ENCODE measurements at regions not wholly inside any gene's neighbourhood (a gene's known extent, or its start where the extent isn't known, plus 50 kb on each side); places are given as distances from the start of the nearest gene placed in this dataset.
A peak's percentile ranks its signal among the peaks of the same experiment; 100 is the strongest.
"Not testable (repeated sequence)": the region's sequence is repeated elsewhere in the genome, so short reads cannot be mapped to it uniquely, and the experiment has no call there.

DNA sequence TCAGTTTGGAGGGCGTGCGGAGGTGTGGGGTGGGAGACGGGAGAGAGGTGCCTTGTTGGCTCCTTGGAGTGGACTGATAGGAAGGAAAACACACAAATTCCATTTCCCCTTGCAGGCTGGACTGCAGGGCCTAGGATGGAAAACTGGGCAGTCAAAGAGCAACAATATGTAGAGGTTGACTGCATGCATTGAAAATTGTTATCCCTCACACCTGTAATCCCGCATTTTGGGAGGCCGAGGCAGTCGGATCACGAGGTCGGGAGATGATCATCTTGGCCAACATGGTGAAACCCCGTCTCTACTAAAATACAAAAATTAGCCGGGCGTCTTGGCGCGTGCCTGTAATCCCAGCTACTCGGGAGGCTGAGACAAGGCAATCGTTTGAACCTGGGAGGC, 128.2 kb downstream of the PPIAL4G start:
- DNase-seq: no peak

GRCh38 chr1:148354284-148354912, 128.7 kb downstream of the PPIAL4G start:
- no peak for DNase-seq

GRCh38 chr1:148353461-148354283, 129.4 kb downstream of the PPIAL4G start:
- no peak for DNase-seq

DNA sequence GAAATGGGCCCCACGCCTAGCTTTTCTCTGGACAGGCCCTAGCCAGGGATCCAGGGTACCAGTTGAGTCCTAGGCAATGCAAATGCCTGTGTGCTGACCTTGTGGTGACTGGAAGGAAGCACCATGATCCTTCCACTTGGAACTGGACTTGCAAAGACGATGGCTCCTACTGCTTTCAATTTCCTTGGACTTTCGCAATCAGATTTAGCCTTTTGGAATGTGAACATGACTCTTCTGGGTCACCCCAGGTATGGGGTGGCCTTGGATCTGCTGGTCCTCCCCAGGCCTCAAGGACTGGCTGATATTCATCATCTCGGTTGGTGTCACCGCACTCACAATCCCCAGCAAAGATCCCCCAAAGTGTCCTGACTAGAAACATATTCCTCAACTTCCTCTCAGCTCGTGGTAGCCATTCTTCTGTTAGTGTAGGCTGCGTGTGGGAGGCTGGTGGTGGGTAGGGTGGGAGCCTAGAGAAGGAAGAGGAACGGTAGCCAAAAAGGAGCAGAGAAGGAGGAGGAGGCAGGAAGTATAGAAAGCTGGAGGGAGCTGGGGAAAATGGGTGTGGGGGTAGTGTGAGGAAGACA, 130.5 kb downstream of the PPIAL4G start:
- DNase-seq: no peak

GRCh38 chr1:148347781-148348180, 135.3 kb downstream of the PPIAL4G start:
- DNase-seq: no peak

GRCh38 chr1:148345659-148346151, 137.4 kb downstream of the PPIAL4G start:
- peak; percentile 47 for DNase-seq

- not testable (repeated sequence) for DNase-seq
Measured at GRCh38 chr1:148344651-148345050, 138.5 kb downstream of the PPIAL4G start.

DNA sequence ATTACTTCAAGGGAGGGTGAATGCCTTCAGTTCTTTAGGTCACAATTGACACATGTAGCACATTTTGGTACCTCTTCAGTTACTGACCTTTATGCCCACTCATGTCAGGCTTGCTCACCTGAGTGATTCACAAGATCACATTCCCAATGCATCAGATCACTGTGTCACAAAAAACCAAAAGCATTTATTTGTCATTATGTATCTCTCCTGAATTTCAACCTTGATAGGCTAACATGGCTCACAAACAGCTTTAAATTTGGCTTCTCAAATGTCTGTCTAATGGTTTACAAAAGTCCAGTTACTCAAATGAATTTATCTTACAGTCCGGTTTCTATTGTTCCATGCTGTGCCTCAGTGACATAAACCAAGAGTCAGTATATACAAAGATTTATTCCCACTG, 141.4 kb downstream of the PPIAL4G start:
- not testable (repeated sequence) for DNase-seq

- not testable (repeated sequence) for DNase-seq
Measured at GRCh38 chr1:148336121-148336918, 146.8 kb downstream of the PPIAL4G start.

DNA sequence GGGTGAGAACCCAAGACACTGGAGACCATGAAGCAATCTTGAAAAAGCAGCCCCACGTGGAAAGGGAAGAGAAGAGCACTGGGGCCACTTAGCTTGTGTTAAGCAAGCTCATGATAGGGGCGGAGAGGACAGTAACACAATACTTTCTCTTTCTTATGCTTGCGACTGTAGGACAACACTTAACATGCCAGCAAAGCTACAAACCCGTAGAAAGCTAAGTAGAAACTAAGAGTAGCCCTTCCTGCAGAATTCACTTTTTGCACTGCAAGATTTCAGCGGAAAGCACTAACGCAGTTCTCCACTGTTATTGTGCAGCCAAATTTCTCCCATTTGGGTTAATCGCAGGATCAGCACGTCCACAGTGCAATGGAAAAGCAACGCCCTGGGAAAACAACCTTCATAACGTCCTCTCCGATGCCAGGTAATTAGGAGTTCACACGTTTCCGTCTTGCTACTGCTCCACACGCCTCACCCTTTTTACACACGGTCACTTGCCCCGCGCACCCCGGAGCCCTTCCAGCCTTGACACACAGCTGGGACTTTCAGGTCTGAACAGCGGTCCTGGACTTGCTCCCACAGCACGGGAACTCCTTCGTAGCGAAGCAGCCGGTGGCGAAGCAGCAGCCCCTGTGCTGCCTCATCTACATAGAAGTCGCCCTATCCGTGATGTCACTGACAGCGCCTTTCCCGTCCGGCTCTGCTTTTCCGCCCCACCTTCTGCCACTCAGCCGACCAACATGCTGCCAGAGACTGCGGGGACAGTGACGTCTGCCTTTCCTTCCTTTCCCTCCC, 148.6 kb downstream of the PPIAL4G start:
- peak; percentile 78 for DNase-seq

DNA sequence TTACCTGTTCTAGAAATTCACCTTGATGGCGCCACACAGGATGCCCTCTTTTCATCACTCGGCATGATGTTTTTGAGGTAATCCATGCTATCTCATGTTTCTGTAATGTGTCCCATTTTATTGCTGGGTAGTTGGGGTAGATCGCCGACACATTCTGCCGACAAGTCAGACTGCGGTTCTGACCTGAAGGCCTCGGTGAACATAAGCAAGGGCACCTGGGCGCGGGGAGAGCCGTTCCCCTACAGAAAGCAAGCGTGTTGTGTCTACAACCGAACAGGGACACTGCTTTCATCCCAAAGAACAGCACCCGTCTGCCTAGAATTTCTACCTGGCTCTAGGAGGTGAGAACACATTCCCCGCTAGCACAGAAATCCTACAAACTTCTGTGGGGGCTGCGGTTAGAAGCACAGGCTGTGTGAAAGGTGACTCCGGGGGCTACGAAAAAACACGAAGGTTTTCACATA, 149.2 kb downstream of the PPIAL4G start:
- DNase-seq: no peak

- DNase-seq: no peak
Measured at GRCh38 chr1:148328884-148329283, 154.2 kb downstream of the PPIAL4G start.

- not testable (repeated sequence) for DNase-seq
Measured at GRCh38 chr1:148325031-148325430, 158.1 kb downstream of the PPIAL4G start.

GRCh38 chr1:148324465-148324864, 158.6 kb downstream of the PPIAL4G start:
- not testable (repeated sequence) for DNase-seq

- DNase-seq: not testable (repeated sequence)
Measured at GRCh38 chr1:148320079-148320478, 163.0 kb downstream of the PPIAL4G start.

- no peak for DNase-seq
Measured at GRCh38 chr1:148318904-148319242, 164.2 kb downstream of the PPIAL4G start.

- DNase-seq: peak; percentile 55
Measured at GRCh38 chr1:148318123-148318903, 164.8 kb downstream of the PPIAL4G start.

DNA sequence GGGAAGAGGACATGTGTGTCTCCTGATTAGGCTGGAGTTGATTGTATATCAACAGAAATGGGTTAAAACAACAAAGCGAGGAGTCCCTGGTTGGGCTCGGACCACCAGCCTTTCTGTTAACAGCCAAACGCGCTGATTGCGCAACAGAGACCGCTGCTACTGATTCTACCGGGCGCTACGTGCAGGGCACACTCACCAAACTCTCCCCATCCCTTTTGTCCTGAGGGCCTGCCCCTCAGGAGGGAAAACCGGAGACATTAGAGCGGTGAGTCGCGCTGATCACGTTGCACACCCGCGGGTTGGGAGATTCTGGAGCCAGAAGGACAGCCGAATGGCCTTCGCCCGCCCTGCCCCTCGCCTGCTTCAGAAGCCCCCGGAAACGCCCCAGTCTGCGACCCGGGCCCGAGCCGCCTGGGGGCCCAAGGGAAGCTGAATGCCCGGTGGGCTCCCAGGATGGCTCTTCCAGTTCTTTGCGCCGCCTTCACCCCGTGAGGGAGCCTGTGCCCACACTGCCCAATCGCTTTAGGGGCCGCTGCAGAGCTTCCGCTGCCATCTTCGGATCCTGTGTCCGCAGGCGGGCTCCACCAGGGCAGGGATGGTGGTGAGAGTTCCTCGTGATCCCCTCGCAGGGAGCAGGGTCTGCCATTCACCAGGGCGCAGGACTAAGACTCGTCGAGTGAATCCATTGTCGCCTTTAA, 165.4 kb upstream of the NBPF11 start:
- no peak for DNase-seq

DNA sequence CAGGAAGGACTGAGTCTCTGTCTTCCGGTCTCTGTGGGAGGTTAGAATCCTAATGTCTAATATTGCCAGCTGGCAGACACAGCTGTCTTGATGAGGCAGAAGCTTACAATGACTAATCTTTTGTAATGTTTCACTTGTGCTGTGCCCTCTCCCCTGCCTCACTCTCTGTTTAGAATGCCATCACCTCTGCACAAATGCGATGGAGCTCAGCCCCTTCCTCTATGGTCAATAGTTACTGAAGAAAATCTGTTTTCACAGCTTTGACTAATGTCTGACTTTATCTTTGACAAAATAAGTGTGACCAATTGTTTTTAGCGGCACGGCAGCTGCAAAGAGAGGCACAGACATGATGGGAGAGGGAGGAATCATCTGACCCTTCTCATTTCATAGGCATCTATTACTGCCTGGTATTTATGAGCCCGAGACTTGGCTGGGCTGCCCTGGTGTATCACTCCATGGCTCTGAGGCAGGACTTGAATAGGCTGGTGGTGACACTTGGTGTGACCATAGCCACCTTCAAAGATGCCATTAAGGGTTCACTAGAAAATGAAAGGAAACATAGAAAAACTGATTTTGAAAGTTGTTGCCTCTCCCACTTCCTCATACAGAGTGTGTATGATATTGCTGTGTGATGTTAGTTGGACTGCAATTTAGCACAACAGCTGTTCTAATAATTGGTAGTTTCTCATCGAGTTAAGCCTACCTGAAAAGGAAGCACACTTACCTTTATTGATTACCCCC, 163.2 kb upstream of the NBPF11 start:
- no peak for DNase-seq

- no peak for DNase-seq
Measured at GRCh38 chr1:148310807-148311206, 158.7 kb upstream of the NBPF11 start.
